ENCODE measurements at regions not wholly inside any gene's neighbourhood (a gene's known extent, or its start where the extent isn't known, plus 50 kb on each side); places are given as distances from the start of the nearest gene placed in this dataset.

GRCh38 chr2:6498841-6499240 is 366.9 kb downstream of the CMPK2 start:
- H3K27ac ChIP-seq = no peak overlapping the region
- TF ChIP-seq POLR2A (IDR thresholded peaks at IDR 0.05) (no peak), CTCF (IDR thresholded peaks at IDR 0.05 in 4 of 5, conservative IDR thresholded peaks at IDR 0.05 in 1 of 5) (no peak)
- no peaks in the 10 kb centered on the region for H3K36me3 ChIP-seq
- no peaks in the 10 kb centered on the region for H3K27me3 ChIP-seq
- H3K9me3 ChIP-seq = no peaks in the 10 kb centered on the region
- in situ Hi-C loops (cut with MboI; ENCODE audit: low sequenced_read_pairs in 4 of 4) = no loop called here
- ATAC-seq = no peak
- DNase-seq = no peak
- H3K4me3 ChIP-seq = no peak overlapping the region
- H3K4me1 ChIP-seq = no peaks in the 10 kb centered on the region
- intact Hi-C loops (cut with DNase I; ENCODE audit: low total_unique reads) = no loop called here

- DNase-seq (no peak), ATAC-seq (no peak)
- Histone ChIP-seq H3K4me1 (no peaks in the 10 kb centered on the region), H3K36me3 (no peaks in the 10 kb centered on the region), H3K9me3 (no peaks in the 10 kb centered on the region), H3K27ac (no peak overlapping the region), H3K27me3 (no peaks in the 10 kb centered on the region), H3K4me3 (no peak overlapping the region)
- TF ChIP-seq POLR2A (IDR thresholded peaks at IDR 0.05) = no peak
- TF ChIP-seq CTCF (IDR thresholded peaks at IDR 0.05 in 4 of 5, conservative IDR thresholded peaks at IDR 0.05 in 1 of 5) = no peak
- intact Hi-C loops (cut with DNase I; ENCODE audit: low total_unique reads) (no loop called here), in situ Hi-C loops (cut with MboI; ENCODE audit: low sequenced_read_pairs in 4 of 4) (no loop called here)
These were observed 366.0 kb downstream of the CMPK2 start for GRCh38 chr2:6499691-6500090.

GRCh38 chr2:6506361-6506794 is 359.3 kb downstream of the CMPK2 start:
- no peak for TF ChIP-seq POLR2A (IDR thresholded peaks at IDR 0.05)
- no peak for TF ChIP-seq CTCF (IDR thresholded peaks at IDR 0.05 in 4 of 5, conservative IDR thresholded peaks at IDR 0.05 in 1 of 5)
- H3K4me3 ChIP-seq = no peak overlapping the region
- no peak overlapping the region for H3K27ac ChIP-seq
- no peaks in the 10 kb centered on the region for H3K27me3 ChIP-seq
- no peaks in the 10 kb centered on the region for H3K9me3 ChIP-seq
- H3K36me3 ChIP-seq = no peaks in the 10 kb centered on the region
- no peak for ATAC-seq
- no peak for DNase-seq
- H3K4me1 ChIP-seq = no peaks in the 10 kb centered on the region
- intact Hi-C loops (cut with DNase I; ENCODE audit: low total_unique reads) (no loop called here), in situ Hi-C loops (cut with MboI; ENCODE audit: low sequenced_read_pairs in 4 of 4) (no loop called here)

- no peaks in the 10 kb centered on the region for H3K4me1 ChIP-seq
- no peaks in the 10 kb centered on the region for H3K36me3 ChIP-seq
- in situ Hi-C loops (cut with MboI; ENCODE audit: low sequenced_read_pairs in 4 of 4) = no loop called here
- TF ChIP-seq CTCF (IDR thresholded peaks at IDR 0.05 in 4 of 5, conservative IDR thresholded peaks at IDR 0.05 in 1 of 5) (no peak), POLR2A (IDR thresholded peaks at IDR 0.05) (no peak)
- H3K4me3 ChIP-seq = no peak overlapping the region
- intact Hi-C loops (cut with DNase I; ENCODE audit: low total_unique reads) = no loop called here
- no peak for ATAC-seq
- no peak overlapping the region for H3K27ac ChIP-seq
- no peak for DNase-seq
- H3K27me3 ChIP-seq = no peaks in the 10 kb centered on the region
- H3K9me3 ChIP-seq = no peaks in the 10 kb centered on the region
These were observed 358.8 kb downstream of the CMPK2 start for GRCh38 chr2:6506859-6507258.

GRCh38 chr2:6510532-6510931 is 355.2 kb downstream of the CMPK2 start:
- no peaks in the 10 kb centered on the region for H3K27me3 ChIP-seq
- no peak overlapping the region for H3K4me3 ChIP-seq
- no peaks in the 10 kb centered on the region for H3K4me1 ChIP-seq
- in situ Hi-C loops (cut with MboI; ENCODE audit: low sequenced_read_pairs in 4 of 4) (no loop called here), intact Hi-C loops (cut with DNase I; ENCODE audit: low total_unique reads) (no loop called here)
- ATAC-seq = no peak
- H3K36me3 ChIP-seq = no peaks in the 10 kb centered on the region
- no peaks in the 10 kb centered on the region for H3K9me3 ChIP-seq
- TF ChIP-seq POLR2A (IDR thresholded peaks at IDR 0.05) (no peak), CTCF (IDR thresholded peaks at IDR 0.05 in 4 of 5, conservative IDR thresholded peaks at IDR 0.05 in 1 of 5) (no peak)
- DNase-seq = no peak
- H3K27ac ChIP-seq = no peak overlapping the region

Data from gastrocnemius medialis (tissue), 4 donors.